H1 (cell line): ENCODE measurements at regions not wholly inside any gene's neighbourhood (a gene's known extent, or its start where the extent isn't known, plus 50 kb on each side); places are given as distances from the start of the nearest gene placed in this dataset.

ENCODE experiments used
- CTCF ChIA-PET: fragments of 300-600 bp; sonication (Branson Sonifier 250); formaldehyde crosslinking; loops from one replicate; lab custom pipeline; 2021; ENCODE audit not compliant: partially characterized antibody; lab: Charles Lee
- POLR2A ChIA-PET: fragments of 300-600 bp; sonication (Branson Sonifier 250); formaldehyde crosslinking; loops from one replicate; lab custom pipeline; 2021; ENCODE audit warnings: inconsistent platforms; ENCODE audit not compliant: partially characterized antibody; lab: Charles Lee
- DNase-seq, 2 experiments: peaks; one replicate each; pipeline versions ENCODE4 v3.0.0 to v3.0.0-alpha.2; 2010 to 2022; ENCODE audit warnings: low spot score in 2 of 2, low read depth in 1 of 2, mixed read lengths in 1 of 2
- FAIRE-seq: peaks from 2 replicates; lab custom pipeline; 2011; peaks lifted over from hg19 to GRCh38; lab: Jason Lieb, UNC
- H2AFZ ChIP-seq: 2 replicates; pipeline ENCODE4 v1.8.1; 2012; ENCODE audit warnings: low read length, inconsistent platforms
- H2AK5ac ChIP-seq: 2 replicates; pipeline ENCODE4 v1.6.1; 2013; ENCODE audit warnings: low read depth, low read length
- H2BK120ac ChIP-seq: replicated peaks from 2 replicates; pipeline ENCODE3; 2013; ENCODE audit warnings: low read depth, low read length, inconsistent platforms
- H2BK12ac ChIP-seq: 2 replicates; pipeline ENCODE4 v1.6.1; 2013; ENCODE audit warnings: low read depth, low read length
- H2BK15ac ChIP-seq: 2 replicates; pipeline ENCODE4 v1.6.1; 2013; ENCODE audit warnings: low read length
- H2BK20ac ChIP-seq: 2 replicates; pipeline ENCODE4 v1.6.1; 2013; ENCODE audit warnings: low read length
- H2BK5ac ChIP-seq: 2 replicates; pipeline ENCODE4 v1.6.1; 2013; ENCODE audit warnings: low read depth, low read length
- H3K14ac ChIP-seq: 2 replicates; pipeline ENCODE4 v1.6.1; 2013; ENCODE audit warnings: inconsistent platforms; ENCODE audit not compliant: insufficient read length
- H3K18ac ChIP-seq: 2 replicates; pipeline ENCODE4 v1.6.1; 2013; ENCODE audit warnings: low read length; ENCODE audit errors: extremely low read depth
- H3K23ac ChIP-seq: 2 replicates; pipeline ENCODE4 v1.6.1; 2013; ENCODE audit warnings: inconsistent platforms; ENCODE audit not compliant: insufficient read length
- H3K23me2 ChIP-seq: 2 replicates; pipeline ENCODE4 v1.6.1; 2013; ENCODE audit warnings: low read depth, low read length
- H3K27ac ChIP-seq: 2 replicates; pipeline ENCODE4 v1.6.1; 2011; ENCODE audit warnings: low read depth, low read length, inconsistent platforms
- H3K27me3 ChIP-seq, 4 experiments: replicated peaks in 1 of 4; 1 replicate in 1 of 4; 2 replicates in 3 of 4; pipeline versions ENCODE4 v1.6.1 to v1.8.1; 2011 to 2013; ENCODE audit warnings: low read length in 3 of 4, mild to moderate bottlenecking in 3 of 4, inconsistent platforms in 2 of 4, mixed read lengths in 2 of 4, moderate library complexity in 1 of 4; ENCODE audit not compliant: control insufficient read depth in 3 of 4, insufficient read depth in 3 of 4; ENCODE audit errors: extremely low read depth in 1 of 4
- H3K36me3 ChIP-seq, 4 experiments: 2 replicates each; pipeline versions ENCODE4 v1.6.1 to v1.8.1; 2011 to 2013; ENCODE audit warnings: mild to moderate bottlenecking in 4 of 4, low read length in 3 of 4, moderate library complexity in 2 of 4, control low read depth in 1 of 4, inconsistent platforms in 1 of 4; ENCODE audit not compliant: insufficient read depth in 4 of 4, control insufficient read depth in 2 of 4
- H3K4ac ChIP-seq: replicated peaks from 2 replicates; pipeline ENCODE3; 2013; ENCODE audit warnings: low read length, low read depth, mixed read lengths, inconsistent platforms; ENCODE audit not compliant: insufficient read length
- H3K4me1 ChIP-seq, 4 experiments: replicated peaks in 1 of 4; 1 replicate in 1 of 4; 2 replicates in 3 of 4; pipeline versions ENCODE4 v1.6.1 to v1.8.1; 2011 to 2013; ENCODE audit warnings: low read length in 3 of 4, inconsistent platforms in 2 of 4, mixed read lengths in 1 of 4; ENCODE audit not compliant: insufficient read depth in 4 of 4, control insufficient read depth in 3 of 4
- H3K4me2 ChIP-seq, 2 experiments: 2 replicates each; pipeline versions ENCODE4 v1.6.1 to v1.8.1; 2011 to 2013; ENCODE audit warnings: low read depth in 2 of 2, low read length in 2 of 2, control low read depth in 1 of 2, inconsistent platforms in 1 of 2, mild to moderate bottlenecking in 1 of 2; ENCODE audit not compliant: insufficient read depth in 1 of 2
- H3K4me3 ChIP-seq, 4 experiments: fragments of 200-600, 300-600 bp in 1 of 4; sonication (generic), shearing (Covaris generic), sonication (Bioruptor Twin) in 1 of 4; 2 replicates each; pipeline versions ENCODE4 v1.5.1 to v1.8.1; 2011 to 2016; ENCODE audit warnings: low read length in 4 of 4, low read depth in 3 of 4, control low read depth in 2 of 4, inconsistent platforms in 2 of 4, mild to moderate bottlenecking in 2 of 4, mixed read lengths in 1 of 4, moderate library complexity in 1 of 4; ENCODE audit not compliant: insufficient read depth in 2 of 4; ENCODE audit errors: extremely low read depth in 1 of 4
- H3K56ac ChIP-seq: replicated peaks from 2 replicates; pipeline ENCODE3; 2013; ENCODE audit warnings: low read depth, mild to moderate bottlenecking, mixed read lengths, low read length, inconsistent platforms; ENCODE audit not compliant: insufficient read length
- H3K79me1 ChIP-seq: 2 replicates; pipeline ENCODE4 v1.6.1; 2013; ENCODE audit warnings: low read depth, low read length, control low read depth
- H3K79me2 ChIP-seq, 2 experiments: 2 replicates each; pipeline versions ENCODE4 v1.6.1 to v1.8.1; 2012 to 2013; ENCODE audit warnings: low read length in 2 of 2, mild to moderate bottlenecking in 2 of 2, inconsistent platforms in 1 of 2; ENCODE audit not compliant: insufficient read depth in 2 of 2, control insufficient read depth in 1 of 2
- H3K9ac ChIP-seq, 4 experiments: replicated peaks in 1 of 4; 1 replicate in 1 of 4; 2 replicates in 3 of 4; pipeline versions ENCODE4 v1.6.1 to v1.8.1; 2011 to 2013; ENCODE audit warnings: low read depth in 3 of 4, low read length in 3 of 4, control low read depth in 2 of 4, mild to moderate bottlenecking in 2 of 4, moderate library complexity in 2 of 4, inconsistent platforms in 1 of 4; ENCODE audit errors: extremely low read depth in 1 of 4
- H3K9me3 ChIP-seq, 2 experiments: 2 replicates each; pipeline versions ENCODE4 v1.6.1 to v1.8.1; 2012 to 2013; ENCODE audit warnings: mild to moderate bottlenecking in 2 of 2, moderate library complexity in 2 of 2, control low read depth in 1 of 2, inconsistent platforms in 1 of 2, low read depth in 1 of 2, low read length in 1 of 2, mixed read lengths in 1 of 2; ENCODE audit not compliant: insufficient read depth in 2 of 2
- H4K20me1 ChIP-seq, 2 experiments: replicated peaks in 1 of 2; 2 replicates each; pipeline versions ENCODE3 to v1.8.1; 2011 to 2013; ENCODE audit warnings: inconsistent platforms in 2 of 2, low read length in 2 of 2, mild to moderate bottlenecking in 1 of 2; ENCODE audit not compliant: insufficient read depth in 2 of 2, control insufficient read depth in 1 of 2
- H4K5ac ChIP-seq: 2 replicates; pipeline ENCODE4 v1.6.1; 2013; ENCODE audit warnings: low read length, low read depth, mixed read lengths, inconsistent platforms; ENCODE audit not compliant: insufficient read length
- H4K8ac ChIP-seq: 2 replicates; pipeline ENCODE4 v1.8.0; 2013; ENCODE audit warnings: mild to moderate bottlenecking, moderate library complexity, low read length, inconsistent platforms; ENCODE audit not compliant: insufficient read depth; ENCODE audit errors: extremely low read depth
- H4K91ac ChIP-seq: replicated peaks from 2 replicates; pipeline ENCODE3; 2013; ENCODE audit warnings: low read length, mixed read lengths, inconsistent platforms; ENCODE audit not compliant: insufficient read length
- CBX8 ChIP-seq: fragments of 300-800, 300-1000 bp; sonication (generic); IDR thresholded peaks from 2 replicates; pipeline ENCODE4 v1.7.1; 2016; ENCODE audit warnings: low read depth, low read length, borderline replicate concordance
- EZH2 ChIP-seq: fragments of 200-600 bp; sonication (generic); IDR thresholded peaks from 2 replicates; pipeline ENCODE4 v1.7.1; 2012; ENCODE audit warnings: low read depth, mild to moderate bottlenecking, moderate library complexity, low read length, inconsistent platforms; ENCODE audit not compliant: severe bottlenecking
- KDM1A ChIP-seq: fragments of 200-600, 300-600 bp; sonication (generic); IDR thresholded peaks from 2 replicates; pipeline ENCODE4 v1.7.1; 2016; ENCODE audit warnings: mild to moderate bottlenecking, low read length, borderline replicate concordance
- RBBP5 ChIP-seq: IDR thresholded peaks from 2 replicates; pipeline ENCODE4 v1.7.1; 2012; ENCODE audit warnings: low read depth, mild to moderate bottlenecking, inconsistent platforms, low read length, moderate library complexity, borderline replicate concordance
- RNF2 ChIP-seq: fragments of 200-900, 300-1000 bp; sonication (generic); IDR thresholded peaks from 2 replicates; pipeline ENCODE4 v1.7.1; 2016; ENCODE audit warnings: borderline replicate concordance, low read depth, mild to moderate bottlenecking, antibody characterized with exemption, low read length; ENCODE audit not compliant: poor library complexity, severe bottlenecking; ENCODE audit errors: missing control alignments
- SIRT6 ChIP-seq: IDR thresholded peaks from one replicate; pipeline ENCODE4 v1.7.1; 2012; ENCODE audit warnings: low read length, inconsistent platforms

DNA sequence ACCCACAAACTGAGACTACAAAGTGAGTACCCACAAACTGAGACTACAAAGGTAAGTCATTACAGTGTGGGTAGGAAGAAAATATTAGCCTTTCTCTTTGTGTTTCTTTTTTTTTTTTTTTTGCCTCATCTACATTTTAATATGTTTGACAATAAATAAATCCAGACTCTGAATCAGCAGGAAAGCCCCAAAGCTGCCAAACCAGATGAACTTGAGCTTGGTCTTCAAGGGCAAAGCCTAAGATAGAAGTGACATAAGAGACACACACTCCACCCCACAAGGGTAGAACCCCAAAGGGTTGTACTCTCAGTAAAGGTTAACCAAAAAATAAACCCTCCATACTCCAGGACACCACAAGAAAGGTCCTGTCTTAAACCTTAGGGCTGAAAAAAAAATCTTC lies 326.8 kb upstream of the ARID1B start:
- Histone ChIP-seq H3K79me2 (no peaks in the 10 kb centered on the region), H2BK20ac (no peak overlapping the region), H3K9me3 (no peaks in the 10 kb centered on the region), H3K79me1 (no peaks in the 10 kb centered on the region), H3K27ac (no peak overlapping the region), H3K23me2 (no peaks in the 10 kb centered on the region), H3K27me3 (no peaks in the 10 kb centered on the region), H4K5ac (no peak overlapping the region), H3K4me3 (no peak overlapping the region), H2AFZ (no peak overlapping the region), H3K14ac (no peak overlapping the region), H3K4me2 (no peak overlapping the region), H2AK5ac (no peak overlapping the region), H2BK120ac (no peak overlapping the region), H3K56ac (no peak overlapping the region), H3K9ac (no peak overlapping the region), H3K18ac (no peak overlapping the region), H3K36me3 (no peaks in the 10 kb centered on the region), H2BK12ac (no peak overlapping the region), H3K23ac (no peak overlapping the region), H3K4me1 (no peaks in the 10 kb centered on the region), H4K20me1 (no peaks in the 10 kb centered on the region), H2BK5ac (no peak overlapping the region), H4K8ac (no peak overlapping the region), H3K4ac (no peak overlapping the region), H4K91ac (no peak overlapping the region), H2BK15ac (no peak overlapping the region)
- ChIA-PET CTCF (interaction anchor here (0.6 to 1.6 kb wide), 4 partner anchors 8 to 402 kb away, joined by 3 to 4 read pairs (median 4); no protein-coding TSS in a partner anchor), POLR2A (no interaction called here)
- TF ChIP-seq KDM1A = no peak
- TF ChIP-seq CBX8 = no peak
- TF ChIP-seq EZH2 = no peak
- no peak for TF ChIP-seq RBBP5
- TF ChIP-seq RNF2 = no peak
- no peak for TF ChIP-seq SIRT6
- FAIRE-seq (no peak), DNase-seq (no peak)
